GM12892 (cell line): ENCODE measurements at regions not wholly inside any gene's neighbourhood (a gene's known extent, or its start where the extent isn't known, plus 50 kb on each side); places are given as distances from the start of the nearest gene placed in this dataset.

Experiments
- DNase-seq: peaks from one replicate; pipeline ENCODE4 v3.0.0; 2011; ENCODE audit not compliant: insufficient read length
- FAIRE-seq: peaks from 2 replicates; lab custom pipeline; 2011; peaks lifted over from hg19 to GRCh38; lab: Jason Lieb, UNC
- POLR2A ChIP-seq: IDR thresholded peaks from 2 replicates; pipeline ENCODE4 v1.6.1; 2011; ENCODE audit warnings: low read depth, low read length, control low read depth
- POLR2AphosphoS5 ChIP-seq: IDR thresholded peaks from 2 replicates; pipeline ENCODE4 v1.6.1; 2011; ENCODE audit warnings: low read depth, low read length, control low read depth
- TAF1 ChIP-seq: IDR thresholded peaks from 2 replicates; pipeline ENCODE4 v1.6.1; 2011; ENCODE audit warnings: low read depth, mild to moderate bottlenecking, control low read depth, low read length, borderline replicate concordance

- FAIRE-seq, result no peak
These were observed 255.1 kb upstream of the STT3B start for GRCh38 chr3:31277582-31277981.

GRCh38 chr3:31278532-31278931 is 254.2 kb upstream of the STT3B start:
- DNase-seq (no peak), FAIRE-seq (no peak)
- no peak for TF ChIP-seq TAF1
- TF ChIP-seq POLR2A, result no peak
- TF ChIP-seq POLR2AphosphoS5, result no peak

More at GRCh38 chr3:31277582-31277981, 255.1 kb upstream of the STT3B start:
- no peak for DNase-seq
- TF ChIP-seq POLR2AphosphoS5, result no peak
- TF ChIP-seq POLR2A, result no peak
- no peak for TF ChIP-seq TAF1

GRCh38 chr3:31284776-31285175 is 247.9 kb upstream of the STT3B start:
- no peak for TF ChIP-seq POLR2A
- no peak for TF ChIP-seq TAF1
- TF ChIP-seq POLR2AphosphoS5, result no peak
- FAIRE-seq (no peak), DNase-seq (no peak)

DNA sequence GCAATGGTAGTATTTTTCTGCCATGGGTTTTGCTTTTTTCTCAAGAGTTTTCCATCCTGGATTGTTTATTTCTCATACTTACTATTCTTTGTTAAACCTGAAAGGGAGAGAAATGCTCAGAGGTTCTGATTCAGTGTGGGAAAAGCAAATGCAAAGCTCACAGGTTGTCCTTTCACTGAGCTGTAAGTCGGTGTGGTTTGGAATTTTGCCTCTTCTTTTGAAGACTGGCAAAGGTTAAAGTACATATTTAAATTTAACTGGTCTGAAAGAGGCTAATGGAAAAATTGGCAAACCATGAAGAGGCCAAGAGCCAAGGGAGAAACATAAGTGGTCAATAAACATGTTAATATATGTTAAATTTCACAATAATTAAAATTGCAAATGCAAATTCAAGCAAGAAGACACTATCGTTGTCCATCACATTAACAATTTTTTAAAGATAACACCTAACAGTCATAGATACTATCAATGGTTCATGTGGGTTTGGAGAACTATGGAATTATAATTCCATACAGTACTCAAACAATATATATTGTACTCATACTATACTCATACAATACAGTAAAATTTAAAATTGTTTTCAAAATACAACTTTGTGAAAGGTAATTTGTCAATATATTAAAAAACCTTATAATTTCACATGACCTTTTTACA is 246.8 kb upstream of the STT3B start:
- no peak for DNase-seq
- TF ChIP-seq POLR2AphosphoS5 (no peak), TAF1 (no peak), POLR2A (no peak)
- FAIRE-seq, result no peak

DNA sequence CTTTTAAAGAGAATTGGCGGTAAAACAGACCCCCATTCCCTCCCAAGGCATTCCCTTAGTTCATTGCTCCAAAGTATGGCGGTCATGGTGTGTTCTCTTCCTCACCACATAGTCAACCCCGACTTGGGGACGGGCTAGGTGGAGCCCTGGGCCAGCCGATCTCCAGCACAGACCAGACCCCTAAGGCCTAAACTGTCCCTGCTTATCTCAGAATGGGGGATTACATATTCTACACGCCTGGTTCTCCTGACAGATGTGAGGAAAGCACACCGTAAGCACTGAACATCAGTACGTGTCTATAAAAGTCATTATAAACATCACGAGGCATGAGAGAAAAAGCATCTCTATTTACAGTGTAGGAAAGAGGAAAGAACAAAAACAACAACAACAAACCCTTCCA is 244.5 kb upstream of the STT3B start:
- TF ChIP-seq POLR2AphosphoS5 (no peak), POLR2A (no peak), TAF1 (no peak)
- FAIRE-seq (no peak), DNase-seq (no peak)

DNA sequence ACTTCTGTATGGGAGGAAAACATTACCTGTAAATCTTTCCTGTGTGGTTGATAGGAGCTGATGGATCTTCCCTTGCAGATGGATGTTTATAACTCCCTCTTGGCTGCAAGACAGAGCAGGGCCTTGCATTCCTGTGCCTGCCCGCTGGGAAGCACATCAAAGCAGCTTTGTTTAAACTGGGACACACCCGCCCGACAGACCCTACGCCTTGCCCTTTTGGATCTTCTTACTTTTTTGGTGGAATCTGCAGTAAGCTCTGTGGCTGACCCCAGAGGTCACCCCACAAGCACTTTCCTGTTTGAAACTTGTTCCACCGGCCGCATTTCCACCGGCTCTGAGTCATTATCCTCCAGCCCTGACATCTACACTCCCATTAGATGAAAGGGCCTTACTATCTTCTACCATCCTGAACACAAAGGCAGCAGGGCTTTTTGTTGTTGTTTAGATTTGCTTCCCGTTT is 244.1 kb upstream of the STT3B start:
- no peak for DNase-seq
- no peak for FAIRE-seq
- TF ChIP-seq POLR2AphosphoS5 (no peak), TAF1 (no peak), POLR2A (no peak)

DNA sequence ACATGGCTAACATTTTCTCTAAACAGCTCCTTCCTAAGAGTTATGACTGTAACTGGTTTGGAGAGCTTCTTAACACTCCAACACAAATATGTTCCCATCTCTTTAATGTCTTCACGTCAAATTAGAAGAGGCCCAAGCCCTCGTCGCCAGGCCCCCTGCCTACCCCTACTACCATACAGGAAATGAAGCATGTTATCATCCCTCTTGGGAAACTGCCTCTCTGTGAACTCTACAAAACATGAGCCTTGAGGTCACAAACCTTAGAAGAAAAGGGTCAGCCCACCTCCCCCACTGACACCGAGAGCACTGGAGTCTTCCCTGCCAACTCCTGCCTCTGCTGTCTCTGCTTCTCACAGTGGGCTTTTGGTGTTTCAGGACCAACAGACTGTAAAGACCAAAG is 243.1 kb upstream of the STT3B start:
- TF ChIP-seq POLR2AphosphoS5, result no peak
- no peak for TF ChIP-seq POLR2A
- TF ChIP-seq TAF1, result no peak
- no peak for FAIRE-seq
- no peak for DNase-seq

DNA sequence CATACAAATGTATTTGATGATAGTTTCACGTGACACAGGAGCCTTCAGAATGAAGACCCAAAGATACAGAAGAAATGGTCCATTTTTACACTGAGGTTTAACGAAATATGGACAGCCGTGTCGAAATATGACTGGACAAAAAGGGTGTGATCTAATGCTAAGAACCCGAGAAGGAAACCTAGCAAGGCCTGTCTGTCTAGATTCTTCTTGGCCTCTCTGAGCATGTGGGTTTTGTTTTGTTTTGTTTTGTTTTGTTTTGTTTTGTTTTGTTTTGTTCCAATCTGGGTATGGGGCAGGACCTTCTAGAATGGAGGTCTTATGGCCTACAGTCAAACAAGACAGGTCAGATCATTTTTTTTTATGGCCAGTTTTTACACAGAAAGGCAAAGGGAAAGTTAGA is 242.7 kb upstream of the STT3B start:
- no peak for DNase-seq
- FAIRE-seq, result no peak
- TF ChIP-seq POLR2A (no peak), TAF1 (no peak), POLR2AphosphoS5 (no peak)

DNA sequence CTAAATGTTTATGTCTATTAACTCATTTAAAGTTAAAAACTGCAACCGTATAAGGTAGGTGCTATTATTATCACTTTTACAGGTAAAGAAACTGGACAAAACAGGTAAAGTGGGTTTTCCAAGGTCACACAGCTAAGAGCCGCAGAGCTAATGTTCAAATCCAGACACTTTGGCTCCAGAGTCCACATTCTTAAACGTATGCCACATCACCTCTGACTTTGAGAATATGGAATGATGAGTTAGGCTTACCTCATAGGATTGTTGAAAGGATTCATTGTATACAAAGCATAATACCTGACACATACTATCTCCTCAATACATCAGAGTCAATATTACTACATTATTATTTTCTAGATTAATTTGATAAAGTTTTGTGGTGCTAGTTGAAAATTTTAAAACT is 240.9 kb upstream of the STT3B start:
- TF ChIP-seq TAF1 (no peak), POLR2AphosphoS5 (no peak), POLR2A (no peak)
- FAIRE-seq, result no peak
- DNase-seq, result no peak

GRCh38 chr3:31294430-31295149 is 238.1 kb upstream of the STT3B start:
- no peak for DNase-seq
- FAIRE-seq, result no peak
- no peak for TF ChIP-seq POLR2AphosphoS5
- TF ChIP-seq TAF1, result no peak
- no peak for TF ChIP-seq POLR2A

- TF ChIP-seq TAF1 (no peak), POLR2AphosphoS5 (no peak), POLR2A (no peak)
- DNase-seq (no peak), FAIRE-seq (no peak)
These were observed 237.5 kb upstream of the STT3B start for GRCh38 chr3:31295150-31295765.

DNA sequence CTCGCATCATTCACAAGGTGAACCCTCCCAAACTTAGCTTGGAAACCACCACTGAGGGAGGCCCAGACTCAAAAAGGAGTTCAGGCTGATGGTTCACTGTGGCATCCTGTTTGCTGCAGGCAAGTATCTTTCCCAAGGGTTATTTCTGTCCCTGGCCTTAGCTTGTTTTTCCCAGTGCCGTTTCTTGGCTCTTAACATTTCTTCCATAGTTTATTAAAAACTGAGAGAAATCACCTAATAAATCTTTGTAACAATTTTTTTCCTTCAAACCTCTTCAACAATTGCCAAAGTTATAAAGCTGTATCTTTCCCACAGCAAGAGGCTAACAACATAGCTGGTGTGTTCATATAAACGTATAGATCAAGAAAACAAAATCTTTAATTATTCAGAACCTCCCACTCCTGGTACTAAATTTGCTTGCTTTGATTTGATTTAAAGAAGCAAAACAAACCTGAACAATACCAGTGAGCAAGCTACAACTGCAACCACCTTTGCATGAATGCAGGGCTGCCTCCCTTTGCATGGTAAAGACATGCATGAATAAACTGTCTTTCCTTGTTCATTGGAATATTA is 234.9 kb upstream of the STT3B start:
- DNase-seq (no peak), FAIRE-seq (no peak)
- TF ChIP-seq POLR2AphosphoS5, result no peak
- no peak for TF ChIP-seq POLR2A
- TF ChIP-seq TAF1, result no peak
